PC-3 (cell line): ENCODE measurements at regions not wholly inside any gene's neighbourhood (a gene's known extent, or its start where the extent isn't known, plus 50 kb on each side); places are given as distances from the start of the nearest gene placed in this dataset.

Experiments used
- ATAC-seq: fragments of 200-7000 bp; cut with Tn5 transposase; 2 replicates; pipeline ENCODE4 v1.9.1; 2020; ENCODE audit warnings: mild to moderate bottlenecking, moderate library complexity
- BruUV-seq: library from RNA; stranded (reverse); fragments of 400-500 nt; replicated peaks from 2 replicates; lab custom pipeline; 2021; lab: Mats Ljungman, UMichigan
- CTCF ChIA-PET: fragments of 300-600 bp; sonication (Branson Sonifier 250); formaldehyde crosslinking; loops from one replicate; lab custom pipeline; 2022; ENCODE audit warnings: antibody characterized with exemption; lab: Charles Lee
- POLR2A ChIA-PET: fragments of 300-600 bp; sonication (Branson Sonifier 250); formaldehyde crosslinking; loops from one replicate; lab custom pipeline; 2022; ENCODE audit warnings: antibody characterized with exemption; ENCODE audit not compliant: unreplicated experiment; lab: Charles Lee
- DNase-seq: peaks from one replicate; pipeline ENCODE4 v3.0.0-alpha.2; 2015
- H2AFZ ChIP-seq: fragments of 300-600 bp; sonication (generic); 2 replicates; pipeline ENCODE4 v1.6.0; 2016; ENCODE audit warnings: antibody characterized with exemption, low read length
- H3F3A ChIP-seq: fragments of 300-600 bp; sonication (generic); one replicate; pipeline ENCODE4 v1.6.0; 2017; ENCODE audit warnings: antibody characterized with exemption, low read length, control low read depth, mild to moderate bottlenecking; ENCODE audit not compliant: unreplicated experiment
- H3K27ac ChIP-seq: fragments of 300-600 bp; sonication (generic); 2 replicates; pipeline ENCODE4 v1.5.1; 2016; ENCODE audit warnings: mild to moderate bottlenecking, low read length
- H3K27me3 ChIP-seq: fragments of 300-600 bp; sonication (generic); 2 replicates; pipeline ENCODE4 v1.6.1; 2016; ENCODE audit warnings: low read length, mixed read lengths
- H3K36me3 ChIP-seq: fragments of 300-600 bp; sonication (generic); 2 replicates; pipeline ENCODE4 v1.6.1; 2016; ENCODE audit warnings: low read depth, mixed run types, low read length, mixed read lengths
- H3K4me1 ChIP-seq: fragments of 300-600 bp; sonication (generic); 2 replicates; pipeline ENCODE4 v1.5.1; 2016; ENCODE audit warnings: low read length; ENCODE audit not compliant: insufficient read depth
- H3K4me2 ChIP-seq: fragments of 300-600 bp; sonication (generic); 2 replicates; pipeline ENCODE4 v1.6.0; 2016; ENCODE audit warnings: low read length
- H3K4me3 ChIP-seq: fragments of 300-600 bp; sonication (generic); 2 replicates; pipeline ENCODE4 v1.5.1; 2016; ENCODE audit warnings: mild to moderate bottlenecking, low read length, mixed read lengths
- H3K79me2 ChIP-seq: fragments of 300-600 bp; sonication (generic); 2 replicates; pipeline ENCODE4 v1.6.1; 2017; ENCODE audit warnings: low read length, mixed read lengths
- H3K9ac ChIP-seq: fragments of 300-600 bp; sonication (generic); 2 replicates; pipeline ENCODE4 v1.6.0; 2016; ENCODE audit warnings: mild to moderate bottlenecking, low read length
- H3K9me2 ChIP-seq: fragments of 300-600 bp; sonication (generic); replicated peaks from 2 replicates; pipeline ENCODE4 v1.6.1; 2016; ENCODE audit warnings: mixed run types, low read length, mixed read lengths
- H3K9me3 ChIP-seq: fragments of 300-600 bp; sonication (generic); 2 replicates; pipeline ENCODE4 v1.6.1; 2016; ENCODE audit warnings: low read length, mixed read lengths
- H4K20me1 ChIP-seq: fragments of 300-600 bp; sonication (generic); 2 replicates; pipeline ENCODE4 v1.6.1; 2016; ENCODE audit warnings: low read length, mixed read lengths
- CTCF ChIP-seq: fragments of 300-600 bp; sonication (generic); conservative IDR thresholded peaks from 2 replicates; pipeline ENCODE4 v1.5.1; 2017; ENCODE audit warnings: antibody characterized with exemption, low read depth, mild to moderate bottlenecking, low read length
- EZH2 ChIP-seq: fragments of 300-600 bp; sonication (generic); IDR thresholded peaks from one replicate; pipeline ENCODE4 v1.6.1; 2017; ENCODE audit warnings: antibody characterized with exemption, mild to moderate bottlenecking, low read length; ENCODE audit not compliant: unreplicated experiment
- EZH2phosphoT487 ChIP-seq: fragments of 300-600 bp; sonication (generic); IDR thresholded peaks from 2 replicates; pipeline ENCODE4 v1.6.1; 2018; ENCODE audit warnings: mild to moderate bottlenecking, antibody characterized with exemption, low read length, borderline replicate concordance
- intact Hi-C: fragments of 100-400 bp; cut with micrococcal nuclease; formaldehyde crosslinking; loops from 2 replicates; pipeline ENCODE4 v1.9.0; 2023

GRCh38 chr9:30125881-30126280 lies 2258.6 kb upstream of the ACO1 start:
- POLR2A ChIA-PET: no interaction called here
- no peak for TF ChIP-seq EZH2
- no peak for TF ChIP-seq CTCF
- no peak for TF ChIP-seq EZH2phosphoT487
- H3K36me3 ChIP-seq: no peaks in the 10 kb centered on the region
- H3K27me3 ChIP-seq: peaks cover 5% of the 10 kb centered on the region; the same call in 1 of the 2 replicates
- intact Hi-C loops: no loop called here
- no peak overlapping the region for H3K9ac ChIP-seq
- H2AFZ ChIP-seq: no peak overlapping the region
- H3F3A ChIP-seq: no peaks in the 10 kb centered on the region
- no peak overlapping the region for H3K4me2 ChIP-seq
- no peaks in the 10 kb centered on the region for H3K4me1 ChIP-seq
- H3K4me3 ChIP-seq: no peak overlapping the region
- no peak overlapping the region for H3K27ac ChIP-seq
- ATAC-seq (no peak), DNase-seq (no peak)
- no peaks in the 10 kb centered on the region for H3K9me3 ChIP-seq
- no peaks in the 10 kb centered on the region for H3K79me2 ChIP-seq
- H3K9me2 ChIP-seq: no peaks in the 10 kb centered on the region
- CTCF ChIA-PET: no interaction called here
- BruUV-seq: no TSS peak
- H4K20me1 ChIP-seq: no peaks in the 10 kb centered on the region

GRCh38 chr9:30127371-30127770 lies 2257.1 kb upstream of the ACO1 start:
- CTCF ChIA-PET: no interaction called here
- ATAC-seq: no peak

GRCh38 chr9:30140407-30140806 lies 2244.0 kb upstream of the ACO1 start:
- no peaks in the 10 kb centered on the region for H3K79me2 ChIP-seq
- CTCF ChIA-PET: no interaction called here
- no TSS peak for BruUV-seq

More at GRCh38 chr9:30127371-30127770, 2257.1 kb upstream of the ACO1 start:
- Histone ChIP-seq H4K20me1 (no peaks in the 10 kb centered on the region), H3K27me3 (peaks cover 13% of the 10 kb centered on the region; the same call in 1 of the 2 replicates), H3K4me1 (no peaks in the 10 kb centered on the region), H3K9me3 (no peaks in the 10 kb centered on the region), H3K79me2 (no peaks in the 10 kb centered on the region), H3K9me2 (no peaks in the 10 kb centered on the region), H3K4me2 (no peak overlapping the region), H2AFZ (no peak overlapping the region), H3F3A (no peaks in the 10 kb centered on the region), H3K27ac (no peak overlapping the region), H3K36me3 (no peaks in the 10 kb centered on the region), H3K4me3 (no peak overlapping the region), H3K9ac (no peak overlapping the region)
- BruUV-seq: no TSS peak
- POLR2A ChIA-PET: no interaction called here
- DNase-seq: no peak
- TF ChIP-seq EZH2phosphoT487: no peak
- TF ChIP-seq CTCF: no peak
- TF ChIP-seq EZH2: no peak
- intact Hi-C loops: no loop called here

More at GRCh38 chr9:30140407-30140806, 2244.0 kb upstream of the ACO1 start:
- ATAC-seq (no peak), DNase-seq (no peak)
- Histone ChIP-seq H3K36me3 (no peaks in the 10 kb centered on the region), H3K9me3 (no peaks in the 10 kb centered on the region), H3K27me3 (no peaks in the 10 kb centered on the region), H2AFZ (no peak overlapping the region), H3K9ac (no peak overlapping the region), H3K4me3 (no peak overlapping the region), H4K20me1 (no peaks in the 10 kb centered on the region), H3K4me1 (no peaks in the 10 kb centered on the region), H3K27ac (no peak overlapping the region), H3F3A (no peaks in the 10 kb centered on the region), H3K4me2 (no peak overlapping the region), H3K9me2 (no peaks in the 10 kb centered on the region)
- intact Hi-C loops: no loop called here
- POLR2A ChIA-PET: no interaction called here
- no peak for TF ChIP-seq CTCF
- no peak for TF ChIP-seq EZH2
- no peak for TF ChIP-seq EZH2phosphoT487
